ENCODE measurements at regions not wholly inside any gene's neighbourhood (a gene's known extent, or its start where the extent isn't known, plus 50 kb on each side); places are given as distances from the start of the nearest gene placed in this dataset.

- no peak for TF ChIP-seq CTCF (IDR thresholded peaks at IDR 0.05)
- no peak for TF ChIP-seq POLR2AphosphoS5 (IDR thresholded peaks at IDR 0.05)
- TF ChIP-seq POLR2A (IDR thresholded peaks at IDR 0.05), result no peak
These were observed 95.7 kb upstream of the ARMC3 start for GRCh38 chr10:22832066-22832602.

All from stomach (tissue), 4 donors.